ENCODE measurements at regions not wholly inside any gene's neighbourhood (a gene's known extent, or its start where the extent isn't known, plus 50 kb on each side); places are given as distances from the start of the nearest gene placed in this dataset.

GRCh38 chr17:14922411-14922810 is 342.7 kb downstream of the PMP22 start:
- BruUV-seq (replicated peaks): no TSS peak
- ChIA-PET POLR2A (no interaction called here), RAD21 (ENCODE audit: low non-redundant PET in 1 of 2, low total read pairs in 2 of 2, uncharacterized antibody in 2 of 2, unreplicated experiment in 2 of 2) (no interaction called here), CTCF (no interaction called here)
- Histone ChIP-seq H3K4me1 (ENCODE audit: control insufficient read depth in 1 of 2, insufficient read depth in 2 of 2, low read length in 2 of 2) (no peaks in the 10 kb centered on the region), H3K4me2 (ENCODE audit: low read length) (no peak overlapping the region), H2AFZ (ENCODE audit: low read depth, low read length, poor library complexity, severe bottlenecking) (no peak overlapping the region), H3K9me3 (ENCODE audit: control insufficient read depth in 1 of 2, insufficient read depth in 1 of 2, low read depth in 1 of 2, low read length in 2 of 2) (no peaks in the 10 kb centered on the region; a peak in 1 of 4 replicates), H3K27me3 (ENCODE audit: insufficient read depth, low read length) (no peaks in the 10 kb centered on the region), H3K9ac (ENCODE audit: low read length) (no peak overlapping the region), H3K36me3 (ENCODE audit: control insufficient read depth in 1 of 2, insufficient read depth in 2 of 2, low read length in 2 of 2) (no peaks in the 10 kb centered on the region), H3K9me2 (ENCODE audit: insufficient read depth) (no peaks in the 10 kb centered on the region), H3K27ac (ENCODE audit: low read depth, low read length) (no peak overlapping the region), H3K79me2 (ENCODE audit: insufficient read depth, low read length) (no peaks in the 10 kb centered on the region), H3K4me3 (replicated peaks in 1 of 2; ENCODE audit: low read depth in 1 of 2, low read length in 2 of 2) (no peak overlapping the region), H4K20me1 (ENCODE audit: insufficient read depth) (no peaks in the 10 kb centered on the region)
- ATAC-seq (no peak), DNase-seq (ENCODE audit: low read depth, low spot score) (no peak)
- intact Hi-C loops (cut with micrococcal nuclease): loop anchor here (10.0 kb wide), 1 partner anchor 618 kb away; the partner anchor contains the start of gene HS3ST3B1
- TF ChIP-seq POLR2AphosphoS5 (IDR thresholded peaks at IDR 0.05; ENCODE audit: low read depth, low read length) (no peak), MAX (IDR thresholded peaks at IDR 0.05) (no peak), RAD21 (IDR thresholded peaks at IDR 0.05; ENCODE audit: low read depth) (no peak), ZNF274 (IDR thresholded peaks at IDR 0.05; ENCODE audit: low read depth, low read length) (no peak), CTCF (IDR thresholded peaks at IDR 0.05 in 2 of 3, conservative IDR thresholded peaks at IDR 0.05 in 1 of 3; ENCODE audit: borderline replicate concordance in 1 of 3, insufficient read depth in 1 of 3, low read depth in 2 of 3, low read length in 2 of 3) (no peak), EZH2 (IDR thresholded peaks at IDR 0.05) (no peak), SIN3A (IDR thresholded peaks at IDR 0.05; ENCODE audit: low read depth) (no peak), ZFX (IDR thresholded peaks at IDR 0.05) (no peak), YY1 (IDR thresholded peaks at IDR 0.05; ENCODE audit: extremely low read depth, insufficient replicate concordance, low read depth, low read length) (no peak), JUND (IDR thresholded peaks at IDR 0.05) (no peak), POLR2A (IDR thresholded peaks at IDR 0.05; ENCODE audit: borderline replicate concordance, extremely low read depth, insufficient read depth, insufficient read length) (no peak), ELF1 (IDR thresholded peaks at IDR 0.05; ENCODE audit: borderline replicate concordance, low read depth) (no peak), EZH2phosphoT487 (IDR thresholded peaks at IDR 0.05; ENCODE audit: borderline replicate concordance) (no peak), FOSL1 (IDR thresholded peaks at IDR 0.05; ENCODE audit: low read depth) (no peak), TCF7L2 (IDR thresholded peaks at IDR 0.05; ENCODE audit: borderline replicate concordance, extremely low read depth, insufficient read depth, insufficient read length) (no peak), SRF (IDR thresholded peaks at IDR 0.05; ENCODE audit: low read depth) (no peak), ZBTB33 (IDR thresholded peaks at IDR 0.05; ENCODE audit: extremely low read depth, insufficient replicate concordance, low read length) (no peak)
